ENCODE measurements at regions not wholly inside any gene's neighbourhood (a gene's known extent, or its start where the extent isn't known, plus 50 kb on each side); places are given as distances from the start of the nearest gene placed in this dataset.

- TF ChIP-seq MAFK (IDR thresholded peaks at IDR 0.05; ENCODE audit: low read depth, low read length) (no peak), CHD1 (IDR thresholded peaks at IDR 0.05; ENCODE audit: low read depth, low read length) (no peak), MAZ (IDR thresholded peaks at IDR 0.05; ENCODE audit: borderline replicate concordance, low read depth, low read length) (no peak), RCOR1 (IDR thresholded peaks at IDR 0.05; ENCODE audit: insufficient replicate concordance, low read length) (no peak)
- TF ChIP-seq, protein P1, sequence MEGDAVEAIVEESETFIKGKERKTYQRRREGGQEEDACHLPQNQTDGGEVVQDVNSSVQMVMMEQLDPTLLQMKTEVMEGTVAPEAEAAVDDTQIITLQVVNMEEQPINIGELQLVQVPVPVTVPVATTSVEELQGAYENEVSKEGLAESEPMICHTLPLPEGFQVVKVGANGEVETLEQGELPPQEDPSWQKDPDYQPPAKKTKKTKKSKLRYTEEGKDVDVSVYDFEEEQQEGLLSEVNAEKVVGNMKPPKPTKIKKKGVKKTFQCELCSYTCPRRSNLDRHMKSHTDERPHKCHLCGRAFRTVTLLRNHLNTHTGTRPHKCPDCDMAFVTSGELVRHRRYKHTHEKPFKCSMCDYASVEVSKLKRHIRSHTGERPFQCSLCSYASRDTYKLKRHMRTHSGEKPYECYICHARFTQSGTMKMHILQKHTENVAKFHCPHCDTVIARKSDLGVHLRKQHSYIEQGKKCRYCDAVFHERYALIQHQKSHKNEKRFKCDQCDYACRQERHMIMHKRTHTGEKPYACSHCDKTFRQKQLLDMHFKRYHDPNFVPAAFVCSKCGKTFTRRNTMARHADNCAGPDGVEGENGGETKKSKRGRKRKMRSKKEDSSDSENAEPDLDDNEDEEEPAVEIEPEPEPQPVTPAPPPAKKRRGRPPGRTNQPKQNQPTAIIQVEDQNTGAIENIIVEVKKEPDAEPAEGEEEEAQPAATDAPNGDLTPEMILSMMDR (conservative IDR thresholded peaks at IDR 0.05; ENCODE audit: low read depth, low read length): no peak
Measured at GRCh38 chr13:105033999-105034398, 1501.5 kb downstream of the EFNB2 start.

All from IMR-90 (cell line).